COLO668 (cell line): ENCODE measurements at regions not wholly inside any gene's neighbourhood (a gene's known extent, or its start where the extent isn't known, plus 50 kb on each side); places are given as distances from the start of the nearest gene placed in this dataset.
"Not testable (repeated sequence)": the region's sequence is repeated elsewhere in the genome, so short reads cannot be mapped to it uniquely, and the experiment has no call there.

Source experiments
- DNase-seq: peaks from one replicate; lab custom pipeline; 2025; ENCODE audit not compliant: unreplicated experiment; lab: John Stamatoyannopoulos, UW

DNA sequence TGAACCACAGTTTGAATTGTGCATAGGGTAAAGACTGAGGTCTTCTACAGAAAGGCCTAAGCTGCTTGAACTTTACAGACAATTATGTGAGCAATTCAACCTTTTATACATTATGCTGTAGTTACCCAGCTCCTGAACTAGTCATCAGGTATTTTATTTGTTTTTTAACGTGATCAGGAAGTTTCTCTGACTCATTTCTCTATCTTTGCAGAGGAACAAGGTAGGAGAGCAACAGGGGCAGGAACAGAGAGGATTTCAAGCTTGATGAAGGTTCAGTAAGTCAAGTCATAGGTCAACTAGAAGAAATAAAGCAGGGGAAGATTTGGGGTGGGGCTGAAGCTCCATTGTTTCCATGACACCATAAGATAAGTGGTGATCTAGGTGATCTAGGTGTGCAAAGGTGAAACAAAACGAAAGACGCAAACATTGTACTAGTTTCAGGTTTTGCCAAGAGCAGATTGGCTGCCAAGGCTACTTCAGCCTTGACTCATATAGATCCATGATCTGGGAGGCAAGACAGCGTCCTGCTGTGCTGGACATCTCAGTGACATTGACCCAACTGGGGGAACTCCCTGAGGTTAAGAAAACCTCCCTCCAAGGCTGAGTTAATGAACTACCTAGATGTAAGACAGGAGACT lies 198.1 kb downstream of the DAD1 start:
- no peak for DNase-seq

DNA sequence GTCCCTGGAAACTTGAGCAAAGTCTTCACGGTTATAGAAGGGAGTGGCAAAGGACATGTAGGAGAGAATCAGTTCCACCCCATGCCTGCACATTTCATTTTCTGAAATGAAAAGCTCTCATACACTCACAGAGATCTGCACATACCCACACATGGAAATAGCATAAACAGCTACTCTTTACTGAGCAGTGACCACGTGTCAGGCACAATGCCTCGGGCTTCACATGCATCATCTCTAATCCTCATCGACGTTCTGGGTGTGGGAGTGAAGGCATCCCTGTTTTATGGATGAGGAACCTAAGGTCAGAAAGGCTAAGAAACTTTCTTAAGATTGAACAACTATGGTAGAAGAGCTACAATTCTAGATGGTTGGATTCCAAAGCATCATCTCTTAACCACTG lies 198.8 kb downstream of the DAD1 start:
- no peak for DNase-seq

DNA sequence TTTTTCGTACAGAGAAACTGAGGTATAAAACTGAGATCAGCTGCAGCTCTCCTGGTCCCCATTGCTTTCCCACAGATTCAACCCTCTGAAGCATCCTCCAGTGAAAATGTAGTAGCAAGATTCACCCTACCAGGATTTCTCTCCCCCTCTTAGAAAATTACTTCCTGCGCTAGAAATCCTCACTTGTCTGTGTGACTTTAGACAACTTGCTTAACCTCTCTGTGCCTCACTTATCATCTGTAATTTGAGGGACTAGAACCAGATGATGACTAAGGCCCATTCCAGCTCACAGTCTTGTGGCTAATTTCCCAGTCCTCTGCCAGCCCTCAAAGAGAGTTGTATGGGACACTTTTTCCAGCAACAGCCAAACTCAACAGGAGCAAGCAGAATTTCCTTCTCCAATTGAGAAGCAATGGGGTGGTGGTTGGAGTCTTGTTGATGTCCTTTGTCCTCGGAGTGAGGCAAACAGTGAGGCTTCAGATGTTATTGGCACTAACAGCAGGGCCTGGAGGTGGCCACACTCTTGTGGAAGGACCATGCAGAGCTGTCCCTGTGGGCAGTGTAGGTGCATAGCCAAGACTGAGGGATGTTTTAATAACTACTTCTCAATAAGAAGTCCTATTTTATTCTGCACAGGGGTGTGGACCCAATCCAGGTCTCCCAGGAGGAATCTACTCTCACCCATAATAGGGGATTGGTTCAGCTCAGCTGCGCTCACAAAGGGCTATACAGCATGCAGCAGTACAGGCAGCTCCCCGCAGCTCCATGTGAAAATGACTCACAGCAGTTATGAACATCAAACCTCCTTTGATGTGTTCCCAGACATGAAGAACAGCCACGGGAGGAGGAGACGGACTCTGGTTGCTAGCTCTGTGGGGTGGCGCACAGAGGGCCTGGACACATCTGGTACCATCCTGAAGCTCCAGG lies 200.1 kb downstream of the DAD1 start:
- no peak for DNase-seq

DNA sequence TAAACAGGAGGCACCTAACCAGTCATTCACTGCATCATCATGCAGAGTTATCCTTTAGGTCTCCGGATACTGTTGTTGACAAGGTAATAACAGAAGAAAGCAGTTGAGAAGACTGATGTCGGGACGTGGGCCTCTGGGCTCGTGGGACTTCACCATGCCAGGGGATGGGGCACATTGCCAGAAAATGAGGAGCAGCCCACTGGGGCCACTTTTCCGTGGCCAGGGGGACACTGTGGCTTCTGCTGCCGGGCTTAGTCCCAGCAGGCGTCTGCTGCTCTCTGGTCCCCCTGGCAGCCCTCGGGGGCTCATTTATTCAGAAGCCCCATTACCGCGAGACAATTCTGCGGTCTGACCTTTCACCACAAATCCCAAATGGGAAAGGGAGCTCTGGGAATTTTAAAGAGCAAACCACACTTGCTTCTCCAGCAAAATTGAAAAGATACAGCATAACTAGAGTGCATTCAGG lies 201.2 kb downstream of the DAD1 start:
- DNase-seq: no peak

DNA sequence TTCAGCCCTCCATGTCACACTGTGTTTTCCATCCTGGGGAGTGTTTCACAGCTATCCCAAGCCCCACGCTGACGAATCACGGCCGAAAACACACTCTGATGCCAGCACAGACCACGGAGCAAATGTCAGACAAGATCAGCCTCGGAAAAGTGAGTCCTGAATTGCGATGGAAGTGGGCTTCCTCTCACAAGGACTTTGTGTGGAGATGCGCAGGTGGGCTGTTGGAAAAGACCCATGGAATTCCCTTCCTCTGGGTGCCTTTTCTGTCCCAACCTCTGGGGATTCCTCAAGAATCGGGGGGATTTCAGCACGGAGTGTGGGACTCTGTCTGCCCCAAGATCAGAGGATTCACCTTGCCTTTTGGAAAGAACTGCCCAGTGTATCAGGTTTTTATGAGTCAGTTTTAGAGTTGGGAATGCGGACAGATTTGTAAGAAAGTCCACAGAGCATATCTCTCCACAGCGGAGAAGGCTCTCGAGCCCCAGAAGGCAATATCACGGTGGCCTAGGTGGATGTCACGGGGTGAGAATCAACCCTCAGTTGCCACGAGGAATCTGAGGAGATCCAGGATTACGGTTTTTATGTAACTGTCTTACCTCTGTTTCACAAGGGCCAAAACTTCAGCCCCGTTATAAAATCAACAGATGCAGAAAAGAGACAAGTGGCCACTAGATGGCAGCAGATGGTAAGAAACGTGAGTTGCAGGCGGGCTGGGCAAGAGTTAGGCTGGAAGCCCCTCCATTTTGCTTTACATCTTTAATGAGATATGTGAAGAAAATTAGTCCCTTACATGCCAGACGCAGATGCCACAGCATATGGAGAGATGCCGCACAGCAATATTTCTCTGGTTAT lies 201.9 kb downstream of the DAD1 start:
- DNase-seq: peak; percentile 73

DNA sequence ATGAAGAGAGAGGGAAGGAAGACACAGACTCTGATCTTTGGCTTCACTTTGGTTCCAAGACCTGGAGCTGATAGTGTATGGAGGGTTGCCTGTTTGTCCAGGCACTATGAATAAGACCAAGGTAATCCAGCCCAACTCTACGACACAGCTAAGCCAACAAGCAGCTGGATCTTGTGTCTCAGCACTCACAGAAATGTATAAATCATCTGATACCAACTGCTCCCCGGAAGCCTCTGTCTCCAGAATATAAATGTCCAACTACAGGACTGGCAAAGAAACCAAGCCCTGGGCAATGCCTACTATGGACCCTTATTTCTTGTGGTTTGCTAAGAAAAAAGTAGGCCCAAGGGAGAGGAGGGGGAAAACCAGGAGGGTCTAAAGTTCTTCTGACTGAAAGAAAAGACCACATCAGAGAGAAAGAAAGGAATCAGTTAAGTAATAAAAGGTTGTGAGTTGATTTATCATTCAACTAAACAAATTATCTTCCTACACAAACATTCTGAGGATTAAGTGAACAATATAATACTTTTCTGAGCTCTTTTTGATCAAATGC lies 204.0 kb downstream of the DAD1 start:
- no peak for DNase-seq

DNA sequence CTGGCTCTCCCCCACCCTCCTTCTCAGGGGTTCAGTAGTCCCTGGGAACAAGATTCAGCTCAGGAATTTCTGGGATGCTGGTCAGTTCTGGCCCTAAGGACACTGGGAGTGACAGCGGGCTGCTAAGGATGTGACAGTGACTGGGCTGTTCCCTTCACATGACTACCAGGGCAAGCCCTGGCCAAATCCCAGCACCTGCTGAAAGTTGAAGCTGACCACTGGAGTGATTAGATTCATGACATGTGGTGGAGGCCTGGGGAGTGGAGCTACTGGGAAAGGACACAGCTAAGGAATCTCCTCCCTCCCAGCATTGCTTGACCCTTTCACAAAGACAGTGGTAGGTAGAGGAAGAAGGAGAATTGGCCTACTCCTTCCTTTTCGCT lies 204.9 kb downstream of the DAD1 start:
- no peak for DNase-seq

DNA sequence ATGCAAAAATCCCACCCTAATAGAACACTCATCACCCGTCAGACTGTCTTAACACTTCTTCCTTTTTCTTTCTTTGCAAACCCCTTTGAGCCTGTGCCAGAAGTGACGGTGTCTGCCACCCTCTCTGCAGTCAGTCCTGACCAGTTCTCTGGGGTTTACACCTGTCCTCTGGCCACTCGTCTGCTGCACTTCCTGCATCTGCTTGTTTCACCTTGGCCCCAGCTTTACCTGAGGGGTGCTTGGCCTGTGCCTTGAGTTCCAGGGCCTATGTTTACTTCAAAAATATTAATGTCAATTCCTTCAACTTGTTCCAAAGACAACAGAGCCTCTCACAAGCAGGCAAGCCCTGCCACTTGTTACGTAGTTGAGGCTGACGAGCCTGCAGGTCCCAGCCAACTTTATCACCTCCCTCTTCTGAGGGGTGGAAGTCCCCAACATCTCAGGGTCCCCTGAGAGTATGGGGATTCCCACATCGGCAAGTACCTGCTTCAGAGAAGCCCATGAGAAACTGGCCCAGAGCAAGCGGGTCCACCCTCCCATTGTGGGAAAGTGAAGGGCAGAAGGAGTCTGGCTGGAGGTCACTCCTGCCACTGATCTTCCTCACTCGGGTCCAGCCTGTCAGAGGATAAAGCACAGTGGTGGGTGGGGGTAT lies 205.4 kb downstream of the DAD1 start:
- DNase-seq: no peak

DNA sequence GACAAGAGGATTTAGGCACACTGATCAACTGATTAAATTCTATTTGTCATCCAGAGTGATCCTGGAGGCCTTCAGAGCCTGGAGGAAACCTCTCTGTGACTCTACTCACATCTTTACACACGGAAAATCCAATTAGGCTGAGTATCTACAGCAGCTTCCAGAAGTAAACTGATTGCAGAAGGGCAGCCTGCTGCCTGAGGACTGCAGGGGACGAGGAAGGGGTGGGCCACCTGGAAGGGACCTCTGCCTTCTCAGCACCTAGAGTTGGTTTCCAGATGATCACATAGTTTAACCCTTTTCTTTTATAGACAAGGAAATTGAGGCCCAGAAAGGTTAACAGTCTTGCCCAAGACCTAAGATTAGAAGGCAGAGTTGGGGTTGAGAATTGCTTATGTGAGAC lies 206.1 kb downstream of the DAD1 start:
- DNase-seq: no peak

DNA sequence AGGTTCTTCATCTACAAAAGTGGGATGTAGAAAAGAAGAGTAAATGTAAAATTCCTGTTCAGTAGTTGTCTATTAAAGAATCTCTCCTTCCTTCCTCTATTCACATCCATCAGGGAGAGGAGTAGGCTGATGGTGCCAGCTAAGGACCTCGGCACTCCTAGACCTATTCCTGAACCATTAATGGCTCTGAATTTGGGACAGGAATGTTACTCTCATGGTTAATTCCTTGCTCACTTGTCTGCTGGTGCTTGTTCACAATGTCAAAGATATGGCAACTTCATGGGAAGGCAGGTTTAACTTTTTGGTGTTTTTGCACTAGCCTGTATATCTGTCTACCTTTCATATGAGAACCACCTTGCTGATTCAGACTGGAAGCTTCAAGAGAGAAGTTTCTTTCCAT lies 206.6 kb downstream of the DAD1 start:
- no peak for DNase-seq

DNA sequence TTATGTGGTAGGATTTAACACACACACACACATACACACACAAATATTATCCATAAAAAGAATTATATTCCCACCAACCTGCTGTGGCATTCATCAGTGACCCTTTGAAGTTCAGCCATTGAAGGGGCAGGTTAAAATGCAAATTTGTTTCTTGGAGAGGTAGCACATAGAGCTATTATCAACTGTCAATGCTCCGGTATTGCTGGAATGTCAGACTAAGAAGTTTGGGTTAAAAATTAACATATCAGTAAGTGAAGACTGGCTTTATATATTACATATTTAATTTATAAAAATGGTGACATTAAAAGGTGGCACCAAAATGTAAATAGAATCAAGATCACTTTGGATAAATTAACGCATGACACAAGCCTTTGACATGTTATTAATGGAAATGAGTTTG lies 207.3 kb downstream of the DAD1 start:
- DNase-seq: no peak

DNA sequence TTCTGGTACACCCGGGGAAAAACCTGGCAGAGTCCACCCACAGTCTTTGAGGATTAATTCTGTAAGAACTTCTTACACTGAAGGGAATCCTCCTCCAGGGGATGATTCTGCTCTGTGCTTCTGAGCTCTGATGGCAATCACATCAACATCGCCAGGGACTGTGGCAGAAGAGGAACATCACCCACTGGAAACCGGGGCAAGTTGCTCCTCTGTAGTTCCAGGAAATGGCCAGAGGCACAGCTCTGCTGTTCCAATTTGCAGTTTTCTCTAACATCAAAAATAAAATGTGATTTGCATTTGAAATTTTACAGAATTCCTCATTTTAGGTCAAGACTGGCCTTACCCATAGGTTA lies 207.6 kb downstream of the DAD1 start:
- DNase-seq: no peak

DNA sequence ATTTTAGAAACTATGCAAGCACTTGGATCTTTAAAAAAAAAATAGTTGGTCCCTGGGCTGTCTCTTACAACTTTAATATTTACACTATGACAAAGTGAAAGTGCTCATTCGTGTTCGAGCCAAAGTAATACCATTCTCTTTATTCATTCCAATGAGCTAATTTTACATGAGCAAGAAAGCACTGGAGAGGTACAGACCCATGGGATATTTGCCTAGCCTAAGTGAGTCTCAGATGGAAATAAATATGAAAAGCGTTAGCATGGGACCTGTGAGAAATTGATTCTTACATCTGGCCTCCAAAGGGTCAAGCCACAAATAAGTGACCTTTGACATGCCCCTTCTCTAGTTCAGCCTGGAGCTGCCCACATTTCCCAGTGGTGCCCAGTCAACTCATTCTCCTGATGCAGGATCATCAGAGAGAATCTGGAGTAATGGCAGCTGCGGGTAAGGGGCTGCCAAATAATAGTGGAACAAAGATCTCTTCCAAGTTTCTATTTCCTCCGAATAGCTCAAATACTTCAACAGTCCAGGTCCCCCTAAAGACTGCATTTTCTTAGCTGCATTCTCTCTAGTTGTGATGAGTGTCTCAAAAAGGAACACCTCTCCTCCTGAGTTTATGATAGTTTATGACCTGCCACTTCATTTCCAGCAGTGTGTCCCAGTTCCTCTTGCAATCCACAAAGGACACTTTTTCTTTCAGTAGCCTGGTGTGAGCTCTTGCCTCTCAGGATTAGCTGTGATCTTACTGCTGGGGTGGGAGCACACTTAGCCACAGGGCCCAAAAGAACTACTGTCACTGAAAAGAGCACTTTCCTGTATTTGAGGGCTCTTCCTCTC lies 208.2 kb downstream of the DAD1 start:
- no peak for DNase-seq

DNA sequence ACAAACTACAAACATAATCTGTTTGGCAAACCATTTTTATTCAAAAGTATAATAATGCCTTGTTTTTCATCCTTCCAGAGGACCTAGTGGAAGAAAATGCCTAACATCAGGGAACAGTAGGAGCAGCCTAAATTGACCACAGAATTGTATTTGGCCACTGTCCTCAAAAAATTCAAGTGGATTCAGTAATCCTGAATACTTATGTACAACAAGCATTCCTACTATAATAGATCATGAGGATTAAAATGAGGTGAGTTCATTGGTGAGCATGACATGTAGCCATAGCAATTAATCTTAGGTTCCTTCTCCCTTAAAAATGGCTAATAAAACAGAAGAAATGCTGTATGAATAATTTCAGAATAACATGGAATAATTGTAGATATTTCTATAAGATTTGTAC lies 209.3 kb downstream of the DAD1 start:
- no peak for DNase-seq

DNA sequence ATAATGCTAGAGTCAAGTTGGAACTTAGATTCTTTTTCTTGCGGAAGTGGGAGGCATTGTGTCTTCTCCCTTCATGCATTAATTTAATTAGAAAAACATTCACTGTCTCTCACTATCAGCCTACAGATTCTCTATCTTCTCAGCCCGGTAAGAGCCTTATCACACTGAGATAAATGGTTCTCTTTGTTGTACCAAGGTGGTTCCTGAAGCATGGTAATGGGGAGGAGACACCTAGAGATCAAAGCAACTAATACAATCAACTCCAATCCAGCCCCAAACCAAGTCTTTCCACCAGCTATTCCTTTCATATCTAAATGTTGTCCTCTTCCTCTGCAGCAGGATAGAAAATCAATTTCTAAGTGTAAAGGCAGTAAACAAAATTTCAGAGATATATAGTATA lies 210.8 kb downstream of the DAD1 start:
- DNase-seq: no peak

DNA sequence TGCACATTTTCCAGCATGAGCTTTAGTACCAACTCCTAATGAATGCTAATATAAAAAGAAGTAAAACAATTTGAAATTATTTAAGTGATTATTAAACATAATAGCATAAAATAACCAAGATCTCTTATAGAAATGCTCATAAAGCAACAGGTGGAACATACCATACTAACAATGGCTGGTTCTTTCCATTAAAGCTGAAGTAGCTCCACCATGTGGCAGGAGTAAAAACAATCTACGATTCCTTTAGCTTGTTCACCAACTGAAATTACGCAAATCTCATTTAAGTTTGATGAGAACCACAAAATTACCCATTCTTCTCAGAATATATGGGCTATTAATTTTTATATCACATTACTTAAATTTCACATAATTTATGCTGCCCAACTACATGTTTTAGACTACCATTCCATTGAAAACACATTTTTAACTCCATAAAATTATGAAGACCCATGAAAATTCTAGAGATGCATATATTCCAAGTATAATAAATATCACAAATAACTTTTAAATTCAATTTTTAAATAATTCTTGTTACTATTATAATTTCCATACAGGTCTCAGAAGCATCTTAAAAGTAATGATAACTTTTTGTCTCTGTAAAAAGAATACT lies 213.6 kb downstream of the DAD1 start:
- peak; percentile 40 for DNase-seq

DNA sequence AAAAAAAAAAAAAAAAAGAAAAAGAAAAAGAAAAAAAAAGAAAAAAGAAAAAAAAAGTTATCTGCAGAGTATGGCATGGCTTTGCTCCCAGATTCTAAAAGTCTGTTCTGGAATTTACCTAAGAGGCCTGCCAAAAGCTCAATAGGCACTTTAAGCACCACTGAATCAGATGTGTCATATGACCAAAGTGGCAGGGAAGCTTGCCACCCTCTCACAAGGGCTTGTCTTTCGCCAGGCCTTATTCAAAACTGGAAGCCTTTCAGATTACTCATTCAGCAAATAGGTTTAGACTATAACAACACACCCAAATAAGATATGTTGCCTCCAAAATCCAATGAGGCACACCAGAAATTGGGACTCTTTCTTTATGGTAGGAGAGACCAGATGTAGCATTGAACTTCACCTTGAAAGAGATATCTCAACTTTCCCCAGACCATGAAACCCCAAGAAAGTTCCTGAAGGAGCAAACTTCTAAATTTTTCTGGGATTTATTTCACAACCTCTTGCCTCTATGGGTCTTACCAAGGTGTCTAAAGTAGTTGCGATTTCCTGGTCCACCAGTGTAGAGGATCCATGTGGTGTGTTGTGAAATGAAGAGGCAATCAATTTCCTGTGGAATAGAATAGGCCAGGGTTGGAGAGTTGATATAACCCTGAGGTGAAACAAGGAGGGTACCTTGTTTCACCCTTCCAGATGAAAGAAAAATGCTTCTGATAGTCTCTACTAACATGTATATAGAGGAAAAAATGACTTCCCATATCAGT lies 218.8 kb downstream of the DAD1 start:
- no peak for DNase-seq

DNA sequence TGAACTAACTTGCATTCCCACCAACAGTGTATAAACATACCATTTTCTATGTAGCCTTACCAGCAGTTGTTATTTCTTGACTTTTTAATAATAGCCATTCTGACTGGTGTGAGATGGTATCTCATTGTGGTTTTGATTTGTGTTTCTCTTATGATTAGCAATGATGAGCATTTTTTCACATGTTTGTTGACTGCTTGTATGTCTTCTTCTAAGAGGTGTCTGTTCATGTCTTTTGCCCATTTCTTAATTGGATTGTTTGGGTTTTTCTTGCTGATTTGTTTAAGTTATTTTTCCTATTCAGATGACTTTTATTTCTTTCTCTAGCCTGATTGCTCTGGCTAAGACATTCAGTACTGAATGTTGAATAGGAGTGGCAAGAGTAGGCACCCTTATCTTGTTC lies 230.3 kb downstream of the DAD1 start:
- no peak for DNase-seq

DNA sequence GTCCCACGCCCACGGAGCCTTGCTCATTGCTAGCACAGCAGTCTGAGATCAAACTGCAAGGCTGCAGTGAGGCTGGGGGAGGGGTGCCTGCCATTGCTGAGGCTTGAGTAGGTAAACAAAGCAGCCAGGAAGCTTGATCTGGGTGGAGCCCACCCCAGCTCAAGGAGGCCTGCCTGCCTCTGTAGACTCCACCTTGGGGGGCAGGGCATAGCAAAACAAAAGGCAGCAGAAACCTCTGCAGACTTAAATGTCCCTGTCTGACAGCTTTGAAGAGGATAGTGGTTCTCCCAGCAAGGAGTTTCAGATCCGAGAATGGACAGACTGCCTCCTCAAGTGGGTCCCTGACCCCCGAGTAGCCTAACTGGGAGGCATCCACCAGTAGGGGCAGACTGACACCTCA lies 239.7 kb downstream of the DAD1 start:
- not testable (repeated sequence) for DNase-seq
